Inflammatory macrophage treated with lipopolysaccharide for 1 hour (primary cell): ENCODE measurements at regions not wholly inside any gene's neighbourhood (a gene's known extent, or its start where the extent isn't known, plus 50 kb on each side); places are given as distances from the start of the nearest gene placed in this dataset.

Experiments used
- DNase-seq, 2 donors: peaks; one replicate each; pipeline ENCODE4 v3.0.0-alpha.2; 2020 to 2022

DNA sequence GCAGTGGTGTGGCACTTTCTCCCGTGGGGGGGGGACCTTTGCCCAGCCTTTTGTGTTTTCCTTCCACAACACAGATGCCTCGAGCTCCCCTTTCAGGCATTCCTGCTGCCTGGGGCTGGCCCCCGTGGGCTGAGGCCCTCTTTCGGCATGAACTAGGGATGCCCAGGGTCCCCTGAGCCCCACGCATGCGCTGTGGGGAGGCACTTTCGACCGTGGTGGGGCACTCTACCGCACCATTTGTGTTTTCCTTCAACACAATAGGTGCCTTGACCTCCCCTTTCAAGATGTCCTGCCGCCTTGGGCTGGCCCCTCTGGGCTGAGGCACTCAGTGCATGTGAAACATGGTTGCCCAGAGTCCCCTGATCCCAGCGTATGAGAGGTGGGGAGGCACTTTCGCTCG lies 363.7 kb downstream of the ALG10 start:
- no peak for DNase-seq

DNA sequence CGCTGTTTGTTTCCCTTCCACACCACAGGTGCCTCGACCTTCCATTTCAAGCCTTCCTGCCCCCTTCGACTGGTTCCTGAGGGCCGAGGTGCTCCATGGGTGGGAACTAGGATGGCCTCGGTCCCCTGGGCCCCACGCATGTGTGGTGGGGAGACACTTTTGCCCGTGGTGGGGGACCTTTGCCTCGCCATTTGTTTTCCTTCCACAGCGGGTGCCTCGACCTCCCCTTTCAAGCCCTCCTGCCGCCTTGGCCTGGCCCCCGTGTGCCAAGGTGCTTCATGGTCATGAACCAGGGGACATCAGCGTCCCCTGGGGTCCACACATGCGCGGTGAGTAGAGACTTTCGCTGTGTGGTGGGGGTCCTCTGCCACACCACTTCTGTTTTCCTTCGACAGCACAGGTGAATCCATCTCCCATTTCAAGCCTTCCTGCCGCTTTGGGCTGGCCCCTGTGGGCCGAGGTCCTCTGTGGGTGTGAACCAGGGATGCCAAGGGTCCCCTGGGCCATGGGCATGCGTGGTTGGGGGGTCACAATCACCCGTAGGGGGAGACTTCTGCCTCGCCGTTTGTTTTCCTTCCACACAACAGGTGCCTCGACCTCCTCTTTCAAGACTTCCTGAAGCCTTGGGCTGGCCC lies 364.4 kb downstream of the ALG10 start:
- no peak for DNase-seq

DNA sequence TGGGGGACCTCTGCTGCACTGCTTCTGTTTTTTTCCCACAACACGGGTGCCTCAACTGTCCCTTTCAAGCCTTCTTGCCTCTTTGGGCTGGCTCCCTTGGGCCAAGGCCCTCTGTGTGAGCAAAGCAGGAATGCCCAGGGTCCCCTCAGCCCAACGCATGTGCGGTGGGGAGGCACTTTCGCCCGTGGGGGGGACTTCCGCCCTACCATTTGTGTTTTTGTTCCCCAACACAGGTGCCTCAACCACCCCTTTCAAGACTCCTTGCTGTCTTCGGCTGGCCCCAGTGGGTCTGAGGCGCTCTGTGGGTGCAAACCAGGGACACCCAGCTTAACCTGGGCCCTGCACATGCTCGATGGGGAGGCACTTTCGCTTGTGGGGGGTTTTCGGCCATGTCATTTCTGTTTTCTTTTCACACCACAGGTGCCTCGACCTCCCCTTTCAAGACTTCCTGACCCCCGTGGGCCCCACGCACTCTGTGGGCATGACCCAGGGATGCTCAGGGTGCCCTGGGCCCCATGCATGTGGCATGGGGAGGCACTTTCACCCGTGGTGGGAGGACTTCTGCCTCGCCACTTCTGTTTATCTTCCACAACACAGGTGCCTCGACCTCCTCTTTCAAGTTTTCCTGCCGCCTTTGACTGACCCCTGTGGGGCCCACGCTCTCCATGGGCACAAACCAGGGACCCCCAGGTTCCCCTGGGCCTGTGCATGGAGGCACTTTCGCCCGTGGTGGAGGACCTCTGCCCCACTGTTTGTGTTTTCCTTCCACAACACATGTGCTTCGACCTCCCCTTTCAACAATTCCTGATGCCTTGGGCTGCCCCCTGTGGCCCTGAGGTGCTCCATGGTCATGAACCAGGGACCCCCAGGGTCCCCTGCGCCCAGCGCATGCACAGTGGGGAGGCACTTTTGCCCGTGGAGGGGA lies 365.7 kb downstream of the ALG10 start:
- no peak for DNase-seq

DNA sequence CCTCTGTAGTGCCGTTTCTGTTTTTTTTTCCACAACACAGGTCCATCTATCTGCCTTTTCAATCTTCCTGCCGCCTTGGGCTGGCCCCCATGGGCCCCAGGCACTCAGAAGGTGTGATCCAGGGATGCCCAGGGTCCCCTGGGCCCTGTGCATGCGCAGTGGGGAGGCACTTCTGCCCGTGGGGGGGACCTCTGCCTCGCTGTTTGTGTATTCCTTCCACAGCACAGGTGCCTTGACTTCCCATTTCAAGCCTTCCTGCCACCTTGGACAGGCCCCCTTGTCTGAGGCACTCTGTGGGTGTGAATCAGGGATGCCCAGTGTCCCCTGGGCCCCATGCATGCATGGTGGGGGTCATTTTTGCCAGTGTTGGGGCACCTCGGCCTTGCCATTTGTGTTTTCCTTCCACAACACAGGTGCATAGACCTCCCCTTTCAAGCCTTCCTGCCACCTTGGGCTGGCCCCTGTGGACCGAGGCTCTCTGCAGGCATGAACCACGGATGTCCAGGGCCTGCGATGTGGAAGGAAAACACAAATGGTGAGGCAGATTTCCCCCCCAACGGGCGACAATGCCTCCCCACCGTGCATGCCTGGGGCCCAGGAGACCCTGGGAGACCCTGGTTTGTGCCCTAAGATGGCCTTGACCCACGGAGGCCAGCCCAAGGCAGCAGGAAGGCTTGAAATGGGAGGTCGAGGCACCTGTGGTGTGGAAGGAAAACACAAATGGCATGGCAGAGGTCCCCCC lies 366.5 kb downstream of the ALG10 start:
- no peak for DNase-seq

DNA sequence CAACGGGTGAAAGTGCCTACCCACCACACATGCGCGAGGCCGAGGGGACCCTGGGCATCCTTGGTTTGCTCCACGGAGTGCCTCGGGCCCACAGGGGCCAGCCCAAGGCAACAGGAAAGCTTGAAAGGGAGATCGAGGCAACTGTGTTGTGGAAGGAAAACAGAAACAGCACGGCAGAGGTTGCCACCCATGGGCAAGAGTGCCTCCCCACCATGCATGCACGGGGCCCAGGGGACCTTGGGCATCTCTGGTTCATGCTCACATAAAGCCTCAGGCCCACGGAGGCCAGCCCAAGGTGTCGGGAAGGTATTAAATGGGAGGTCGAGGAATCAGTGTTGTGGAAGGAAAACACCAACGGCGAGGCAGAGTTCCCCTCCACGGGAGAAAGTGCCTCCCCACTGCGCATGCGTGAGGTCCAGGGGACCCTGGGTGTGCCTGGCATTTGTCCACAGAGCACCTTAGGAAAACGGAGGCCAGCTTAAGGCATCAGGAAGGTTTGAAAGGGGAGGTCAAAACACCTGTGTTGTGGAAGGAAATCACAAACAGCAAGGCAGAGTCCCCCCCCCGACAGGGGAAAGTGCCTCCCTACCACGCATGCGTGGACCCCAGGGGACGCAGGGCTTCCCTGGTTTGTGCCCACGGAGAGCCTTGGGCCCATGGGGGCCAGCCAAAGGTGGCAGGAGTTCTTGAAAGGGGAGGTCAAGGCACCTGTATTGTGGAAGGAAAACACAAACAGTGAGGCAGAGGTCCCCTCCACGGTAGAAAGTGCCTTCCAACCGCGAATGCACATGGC lies 367.3 kb downstream of the ALG10 start:
- no peak for DNase-seq

DNA sequence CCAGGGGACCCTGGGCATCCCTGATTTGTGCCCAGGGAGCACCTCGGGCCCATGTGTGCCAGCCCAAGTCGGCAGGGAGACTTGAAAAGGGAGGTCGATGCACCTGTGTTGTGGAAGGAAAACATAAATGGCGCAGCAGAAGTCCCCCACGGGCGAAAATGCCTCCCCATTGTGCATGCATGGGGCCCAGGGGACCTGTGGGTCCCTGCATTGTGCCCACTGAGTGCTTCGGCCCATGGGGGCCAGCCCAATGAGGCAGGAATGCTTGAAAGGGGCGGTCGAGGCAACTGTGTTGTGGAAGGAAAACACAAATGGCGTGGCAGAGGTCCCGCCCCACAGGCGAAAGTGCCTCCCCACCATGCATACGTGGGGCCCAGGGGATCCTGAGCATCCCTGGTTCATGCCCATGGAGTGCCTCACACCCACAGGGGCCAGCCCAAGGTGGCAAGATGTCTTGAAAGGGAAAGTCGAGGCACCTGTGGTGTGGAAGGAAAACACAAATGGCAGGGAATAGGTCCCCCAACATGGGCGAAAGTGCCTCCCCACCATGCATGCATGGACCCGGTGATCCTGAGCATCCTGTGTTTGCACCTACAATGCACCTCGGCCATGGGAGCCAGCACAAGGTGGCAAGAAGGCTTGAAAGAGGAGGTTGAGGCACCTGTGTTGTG lies 368.0 kb downstream of the ALG10 start:
- DNase-seq, result no peak

DNA sequence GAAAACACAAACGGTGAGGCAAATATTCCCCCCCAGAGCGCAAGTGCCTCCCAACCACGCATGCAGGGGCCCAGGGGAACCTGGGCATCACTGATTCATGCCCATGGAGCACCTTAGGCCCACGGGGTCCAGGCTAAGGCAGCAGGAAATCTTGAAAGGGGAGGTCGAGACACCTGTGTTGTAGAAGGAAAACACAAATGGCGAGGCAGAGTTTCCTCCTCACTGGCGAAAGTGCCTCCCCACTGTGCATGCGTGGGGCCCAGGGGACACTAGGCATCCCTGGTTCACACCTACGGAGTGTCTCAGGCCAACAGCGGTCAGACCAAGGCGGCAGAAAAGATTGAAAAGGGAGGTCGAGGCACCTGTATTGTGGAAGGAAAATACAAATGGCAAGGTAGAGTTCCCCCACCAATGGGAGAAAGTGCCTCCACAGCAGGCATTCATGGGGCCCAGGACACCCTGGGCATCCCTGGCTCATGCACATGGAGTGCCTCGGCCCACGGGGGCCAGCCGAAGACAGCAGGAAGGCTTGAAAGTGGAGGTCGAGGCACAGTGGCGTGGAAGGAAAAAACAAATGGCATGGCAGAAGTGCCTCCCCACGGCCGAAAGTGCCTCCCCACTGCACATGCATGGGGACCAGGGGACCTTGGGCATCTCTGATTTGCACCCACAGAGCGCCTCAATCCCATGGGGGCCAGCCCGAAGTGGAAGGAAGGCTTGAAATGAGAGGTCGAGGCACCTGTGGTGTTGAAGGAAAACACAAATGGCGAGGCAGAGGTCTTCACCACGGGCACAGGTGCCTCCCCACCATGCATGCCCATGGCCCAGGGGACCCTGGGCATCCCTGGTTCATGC lies 368.8 kb downstream of the ALG10 start:
- DNase-seq, result no peak

DNA sequence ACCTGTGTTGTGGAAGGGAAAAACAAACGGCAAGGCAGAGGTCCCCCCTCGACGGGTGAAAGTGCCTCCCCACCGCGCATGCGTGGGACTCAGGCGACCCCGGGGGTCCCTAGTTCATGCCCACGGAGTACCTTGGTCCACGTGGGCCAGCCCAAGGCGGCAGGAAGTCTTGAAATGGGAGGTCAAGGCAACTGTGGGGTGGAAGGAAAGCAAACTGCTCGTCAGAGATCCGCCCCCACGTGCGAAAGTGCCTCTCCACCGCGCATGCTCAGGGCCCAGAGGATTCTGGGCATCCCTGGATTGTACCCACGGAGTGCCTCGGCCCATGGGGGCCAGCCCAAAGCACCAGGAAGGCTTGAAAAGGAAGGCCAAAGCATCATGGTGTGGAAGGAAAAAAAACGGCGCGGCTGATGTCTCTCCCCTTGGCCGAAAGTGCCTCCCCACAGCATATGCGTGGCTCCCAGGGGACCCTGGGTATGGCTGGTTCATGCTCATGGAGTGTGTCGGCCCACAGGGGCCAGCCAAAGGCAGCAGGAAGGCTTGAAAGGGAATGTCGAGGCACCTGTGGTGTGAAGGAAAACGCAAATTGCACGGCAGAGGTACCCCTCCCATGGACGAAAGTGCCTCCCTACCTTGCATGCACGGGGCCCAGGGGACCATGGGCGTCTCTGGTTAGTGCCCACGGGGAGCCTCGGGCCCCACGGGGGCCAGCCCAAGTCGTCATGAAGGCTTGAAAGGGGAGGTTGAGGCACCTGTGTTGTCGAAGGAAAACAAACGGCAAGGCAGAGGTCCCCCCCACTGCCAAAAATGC lies 369.7 kb downstream of the ALG10 start:
- no peak for DNase-seq

DNA sequence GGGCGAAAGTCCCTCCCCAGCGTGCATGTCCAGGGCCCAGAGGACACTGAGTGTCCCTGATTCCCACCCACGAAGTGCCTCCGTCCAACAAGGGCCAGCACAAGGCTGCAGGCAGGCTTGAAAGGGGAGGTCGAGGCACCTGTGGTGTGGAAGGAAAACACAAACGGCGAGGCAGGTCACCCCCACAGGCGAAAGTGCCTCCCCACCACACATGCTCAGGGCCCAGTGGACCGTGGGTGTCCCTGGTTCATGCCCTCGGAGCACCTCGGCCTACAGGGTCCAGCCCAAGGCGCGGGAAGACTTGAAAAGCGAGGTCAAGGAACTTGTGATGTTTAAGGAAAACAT lies 370.4 kb downstream of the ALG10 start:
- DNase-seq, result no peak

DNA sequence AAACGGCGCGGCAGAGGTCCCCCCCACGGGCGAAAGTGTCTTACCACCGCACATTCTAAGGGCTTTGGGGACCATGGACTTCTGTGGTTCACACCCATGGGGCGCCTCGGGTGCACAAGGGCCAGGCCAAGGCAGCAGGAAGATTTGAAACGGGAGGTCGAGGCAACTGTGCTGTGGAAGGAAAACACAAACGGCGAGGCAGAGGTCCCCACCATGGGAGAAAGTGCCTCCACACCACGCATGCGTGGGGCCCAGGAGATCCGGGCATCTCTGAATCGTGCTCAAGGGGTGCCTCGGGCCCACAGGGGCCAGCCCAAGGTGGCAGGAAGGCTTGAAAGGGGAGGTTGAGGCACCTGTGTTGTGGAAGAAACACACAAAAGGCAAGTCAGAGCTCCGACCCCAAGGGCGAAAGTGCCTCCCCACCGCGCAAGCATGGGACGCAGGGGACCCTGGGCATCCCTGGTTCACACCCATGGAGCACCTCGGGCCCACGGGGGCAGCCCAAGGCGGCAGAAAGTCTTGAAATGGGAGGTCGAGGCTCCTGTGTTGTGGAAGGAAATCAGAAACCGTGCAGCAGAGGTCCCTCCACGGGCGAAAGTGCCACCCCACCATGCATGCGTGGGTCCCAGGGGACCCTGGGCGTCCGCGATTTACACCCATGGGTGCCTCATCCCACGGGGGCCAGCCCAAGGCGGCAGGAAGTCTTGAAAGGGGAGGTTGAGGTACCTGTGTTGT lies 371.0 kb downstream of the ALG10 start:
- no peak for DNase-seq

DNA sequence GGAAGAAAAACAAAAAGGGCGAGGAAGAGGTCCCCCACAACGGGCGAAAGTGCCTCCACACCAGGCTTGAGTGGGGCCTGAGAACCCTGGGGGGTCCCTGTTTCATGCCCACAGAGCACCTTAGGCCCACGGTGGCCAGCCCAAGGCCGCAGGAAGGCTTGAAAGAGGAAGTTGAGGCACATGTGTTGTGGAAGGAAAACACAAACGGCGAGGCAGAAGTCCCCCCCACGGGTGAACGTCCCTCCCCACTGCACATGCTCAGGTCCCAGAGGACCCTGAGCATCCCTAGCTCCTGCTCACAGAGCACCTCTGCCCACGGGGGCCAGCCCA lies 371.5 kb downstream of the ALG10 start:
- DNase-seq, result no peak

DNA sequence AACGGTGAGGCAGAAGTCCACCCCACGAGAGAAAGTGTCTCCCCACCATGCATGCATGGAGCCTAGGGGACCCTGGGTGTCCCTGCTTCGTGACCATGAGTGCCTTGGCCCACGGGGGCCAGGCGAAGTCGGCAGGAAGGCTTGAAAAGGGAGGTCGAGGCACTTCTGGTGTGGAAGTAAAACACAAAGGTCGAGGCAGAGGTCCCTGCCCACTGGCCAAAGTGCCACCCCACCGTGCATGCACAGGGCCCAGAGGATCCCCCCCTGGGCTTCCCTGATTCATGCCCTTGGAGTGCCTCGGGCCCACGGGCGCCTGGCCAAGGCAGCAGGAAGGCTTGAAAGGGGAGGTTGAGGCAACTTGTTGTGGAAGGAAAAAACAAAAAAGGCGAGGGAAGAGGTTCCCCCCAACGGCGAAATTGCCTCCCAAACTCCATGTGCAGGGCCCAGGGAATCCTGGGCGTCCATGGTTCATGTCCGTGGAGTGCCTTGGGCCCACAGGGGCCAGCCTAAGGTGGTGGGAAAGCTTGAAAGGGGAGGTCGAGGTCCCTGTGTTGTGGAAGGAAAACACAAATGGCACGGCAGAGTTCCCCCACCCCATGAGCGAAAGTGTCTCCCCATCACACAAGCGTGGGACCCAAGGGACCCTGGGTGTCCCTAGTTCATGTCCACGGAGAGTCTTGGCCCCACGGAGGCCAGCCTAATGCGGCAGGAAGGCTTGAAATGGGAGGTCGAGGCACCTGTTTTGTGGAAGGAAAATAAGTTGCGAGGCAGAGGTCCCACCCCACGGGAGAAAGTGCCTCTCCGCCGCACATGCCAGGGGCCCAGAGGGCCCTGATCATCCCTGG lies 372.1 kb downstream of the ALG10 start:
- no peak for DNase-seq

DNA sequence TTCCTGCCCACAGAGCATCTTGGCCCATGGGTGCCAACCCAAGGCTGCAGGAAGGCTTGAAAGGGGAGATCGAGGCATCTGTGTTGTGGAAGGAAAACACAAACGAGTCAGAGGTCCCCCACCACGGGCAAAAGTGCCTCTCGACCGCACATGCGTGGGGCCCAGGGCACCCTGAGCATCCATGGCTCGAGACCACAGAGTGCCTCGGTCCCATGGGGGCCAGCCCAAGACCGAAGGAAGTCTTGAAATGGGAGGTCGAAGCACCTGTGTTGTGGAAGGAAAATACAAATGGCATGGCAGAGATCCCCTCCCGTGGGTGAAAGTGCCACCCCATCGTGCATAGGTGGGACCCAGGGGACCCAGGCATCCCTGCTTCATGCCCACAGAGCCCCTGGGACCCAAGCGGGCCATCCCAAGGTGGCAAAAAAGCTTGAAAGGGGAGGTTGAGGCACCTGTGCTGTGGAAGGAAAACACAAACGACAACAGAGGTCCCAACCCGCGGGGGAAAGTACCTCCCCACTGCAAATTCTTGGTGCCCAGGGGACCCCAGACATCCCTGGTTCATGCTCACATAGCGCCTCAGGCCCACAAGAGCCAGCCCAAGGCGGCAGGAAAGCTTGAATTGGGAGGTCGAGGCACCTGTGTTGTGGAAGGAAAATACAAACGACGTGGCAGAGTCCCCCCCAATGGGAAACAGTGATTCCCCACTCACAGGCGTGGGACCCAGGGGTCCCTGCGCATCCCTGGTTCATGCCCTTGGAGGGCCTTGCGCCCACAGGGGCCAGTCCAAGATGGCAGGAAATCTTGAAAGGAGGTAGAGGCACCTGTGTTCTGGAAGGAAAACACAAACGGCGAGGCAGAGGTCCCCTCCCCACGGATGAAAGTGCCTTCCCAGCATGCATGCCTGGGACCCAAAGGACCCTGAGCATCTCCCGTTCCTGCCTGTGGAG lies 373.0 kb downstream of the ALG10 start:
- DNase-seq, result no peak

DNA sequence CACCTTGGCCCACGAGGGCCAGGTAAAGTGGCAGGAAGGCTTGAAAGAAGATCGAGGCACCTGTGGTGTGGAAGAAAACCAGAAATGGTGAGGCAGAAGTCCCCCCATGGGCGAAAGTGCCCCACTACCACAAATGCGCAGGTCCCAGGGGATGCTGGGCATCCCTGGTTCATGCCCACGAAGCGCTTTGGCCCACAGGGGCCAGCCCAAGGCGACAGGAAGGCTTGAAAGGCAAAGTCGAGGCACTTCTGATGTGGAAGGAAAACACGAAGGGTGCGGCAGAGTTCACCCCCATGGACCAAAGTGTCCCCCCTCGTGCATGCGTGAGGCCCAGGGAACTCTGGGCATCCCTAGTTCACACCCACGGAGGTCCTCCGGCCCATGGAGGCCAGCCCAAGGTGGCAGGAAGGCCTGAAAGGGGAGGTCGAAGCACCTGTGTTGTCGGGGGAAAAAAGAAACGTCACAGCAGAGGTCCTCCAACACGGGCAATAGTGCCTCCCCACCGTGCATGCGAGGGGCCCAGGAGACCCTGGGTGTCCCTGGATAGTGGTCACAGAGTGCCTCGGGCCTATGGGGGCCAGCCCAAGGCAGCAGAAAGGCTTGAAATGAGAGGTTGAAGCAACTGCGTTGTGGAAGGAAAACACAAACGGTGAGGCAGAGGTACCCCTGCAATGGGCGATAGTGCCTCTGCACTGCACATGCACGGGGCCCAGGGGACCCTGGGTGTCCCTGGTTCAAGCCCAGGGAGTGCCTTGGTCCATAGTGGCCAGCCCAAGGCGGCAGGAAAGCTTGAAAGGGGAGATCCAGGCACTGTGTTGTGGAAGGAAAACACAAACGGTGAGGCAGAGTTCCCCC lies 373.9 kb downstream of the ALG10 start:
- DNase-seq, result no peak

DNA sequence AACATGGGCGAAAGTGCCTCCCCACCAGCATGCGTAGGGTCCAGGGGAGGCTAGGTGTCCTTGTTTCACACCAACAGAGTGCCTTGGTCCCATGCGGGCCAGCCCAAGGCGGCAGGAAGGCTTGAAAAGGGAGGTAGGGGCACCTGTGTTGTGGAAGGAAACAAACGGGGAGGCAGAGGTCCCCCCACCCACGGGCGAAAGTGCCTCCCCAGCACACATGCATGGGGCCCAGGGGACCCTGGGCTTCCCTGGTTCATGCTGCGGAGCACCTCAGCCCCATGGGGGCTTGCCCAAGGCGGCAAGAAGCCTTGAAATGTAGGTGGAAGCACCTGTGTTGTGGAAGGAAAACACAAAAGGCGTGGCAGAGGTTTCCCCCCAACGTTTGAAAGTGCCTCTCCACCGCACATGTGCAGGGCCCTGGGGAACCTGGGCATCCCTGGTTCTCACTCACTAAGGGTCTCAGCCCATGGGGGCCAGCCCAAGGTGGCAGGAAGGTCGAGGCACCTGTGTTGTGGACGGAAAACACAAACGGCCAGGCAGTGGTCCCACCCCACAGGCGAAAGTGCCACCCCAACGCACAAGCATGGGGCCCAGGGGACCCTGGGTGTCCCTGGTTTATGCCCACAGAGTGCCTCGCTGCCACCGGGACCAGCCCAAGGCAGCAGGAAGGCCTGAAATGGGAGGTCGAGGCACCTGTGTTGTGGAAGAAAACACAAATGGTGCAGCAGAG lies 374.7 kb downstream of the ALG10 start:
- DNase-seq, result no peak
